ENCODE measurements at regions not wholly inside any gene's neighbourhood (a gene's known extent, or its start where the extent isn't known, plus 50 kb on each side); places are given as distances from the start of the nearest gene placed in this dataset.

GRCh38 chr10:3274414-3274813 is 101.8 kb upstream of the PITRM1 start:
- no peak overlapping the region for H3K27ac ChIP-seq (ENCODE audit: low read depth, low read length)
- no peaks in the 10 kb centered on the region for H3K4me1 ChIP-seq (ENCODE audit: control insufficient read depth, low read length)
- no peaks in the 10 kb centered on the region for H4K20me1 ChIP-seq (ENCODE audit: control insufficient read depth, insufficient read depth, low read depth, low read length)
- no peaks in the 10 kb centered on the region for H3K36me3 ChIP-seq (ENCODE audit: control insufficient read depth, low read length)
- H3K4me3 ChIP-seq (ENCODE audit: low read length): no peak overlapping the region
- no peaks in the 10 kb centered on the region for H3K9me3 ChIP-seq (ENCODE audit: control insufficient read depth, insufficient read depth, low read length)
- H3F3A ChIP-seq (ENCODE audit: control insufficient read depth, insufficient read depth): no peaks in the 10 kb centered on the region
- H3K27me3 ChIP-seq (ENCODE audit: control insufficient read depth, low read length): no peaks in the 10 kb centered on the region
- H3K9me2 ChIP-seq (replicated peaks; ENCODE audit: control insufficient read depth, low read length): no peaks in the 10 kb centered on the region
- no peak for TF ChIP-seq EZH2phosphoT487 (IDR thresholded peaks at IDR 0.05; ENCODE audit: borderline replicate concordance, low read length)
- TF ChIP-seq, protein P1, sequence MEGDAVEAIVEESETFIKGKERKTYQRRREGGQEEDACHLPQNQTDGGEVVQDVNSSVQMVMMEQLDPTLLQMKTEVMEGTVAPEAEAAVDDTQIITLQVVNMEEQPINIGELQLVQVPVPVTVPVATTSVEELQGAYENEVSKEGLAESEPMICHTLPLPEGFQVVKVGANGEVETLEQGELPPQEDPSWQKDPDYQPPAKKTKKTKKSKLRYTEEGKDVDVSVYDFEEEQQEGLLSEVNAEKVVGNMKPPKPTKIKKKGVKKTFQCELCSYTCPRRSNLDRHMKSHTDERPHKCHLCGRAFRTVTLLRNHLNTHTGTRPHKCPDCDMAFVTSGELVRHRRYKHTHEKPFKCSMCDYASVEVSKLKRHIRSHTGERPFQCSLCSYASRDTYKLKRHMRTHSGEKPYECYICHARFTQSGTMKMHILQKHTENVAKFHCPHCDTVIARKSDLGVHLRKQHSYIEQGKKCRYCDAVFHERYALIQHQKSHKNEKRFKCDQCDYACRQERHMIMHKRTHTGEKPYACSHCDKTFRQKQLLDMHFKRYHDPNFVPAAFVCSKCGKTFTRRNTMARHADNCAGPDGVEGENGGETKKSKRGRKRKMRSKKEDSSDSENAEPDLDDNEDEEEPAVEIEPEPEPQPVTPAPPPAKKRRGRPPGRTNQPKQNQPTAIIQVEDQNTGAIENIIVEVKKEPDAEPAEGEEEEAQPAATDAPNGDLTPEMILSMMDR (IDR thresholded peaks at IDR 0.05; ENCODE audit: low read depth, low read length, poor library complexity, severe bottlenecking): no peak
- no peak overlapping the region for H3K4me2 ChIP-seq (ENCODE audit: low read length)
- H3K79me2 ChIP-seq (ENCODE audit: control insufficient read depth, low read length): no peaks in the 10 kb centered on the region

- TF ChIP-seq, protein P1 (IDR thresholded peaks at IDR 0.05; ENCODE audit: low read depth, low read length, poor library complexity, severe bottlenecking): no peak
- TF ChIP-seq EZH2phosphoT487 (IDR thresholded peaks at IDR 0.05; ENCODE audit: borderline replicate concordance, low read length): no peak
- H3K27me3 ChIP-seq (ENCODE audit: control insufficient read depth, low read length): no peaks in the 10 kb centered on the region
- no peaks in the 10 kb centered on the region for H3K4me1 ChIP-seq (ENCODE audit: control insufficient read depth, low read length)
- H4K20me1 ChIP-seq (ENCODE audit: control insufficient read depth, insufficient read depth, low read depth, low read length): no peaks in the 10 kb centered on the region
- no peak overlapping the region for H3K4me2 ChIP-seq (ENCODE audit: low read length)
- H3K36me3 ChIP-seq (ENCODE audit: control insufficient read depth, low read length): no peaks in the 10 kb centered on the region
- no peak overlapping the region for H3K4me3 ChIP-seq (ENCODE audit: low read length)
- H3F3A ChIP-seq (ENCODE audit: control insufficient read depth, insufficient read depth): no peaks in the 10 kb centered on the region
- H3K9me2 ChIP-seq (replicated peaks; ENCODE audit: control insufficient read depth, low read length): no peaks in the 10 kb centered on the region
- H3K79me2 ChIP-seq (ENCODE audit: control insufficient read depth, low read length): no peaks in the 10 kb centered on the region
- H3K27ac ChIP-seq (ENCODE audit: low read depth, low read length): no peak overlapping the region
- H3K9me3 ChIP-seq (ENCODE audit: control insufficient read depth, insufficient read depth, low read length): no peaks in the 10 kb centered on the region
Measured at GRCh38 chr10:3273966-3274365, 101.4 kb upstream of the PITRM1 start.

- no peaks in the 10 kb centered on the region for H3K9me3 ChIP-seq (ENCODE audit: control insufficient read depth, insufficient read depth, low read length)
- no peaks in the 10 kb centered on the region for H3K36me3 ChIP-seq (ENCODE audit: control insufficient read depth, low read length)
- no peaks in the 10 kb centered on the region for H4K20me1 ChIP-seq (ENCODE audit: control insufficient read depth, insufficient read depth, low read depth, low read length)
- no peak overlapping the region for H3K4me3 ChIP-seq (ENCODE audit: low read length)
- no peaks in the 10 kb centered on the region for H3K9me2 ChIP-seq (replicated peaks; ENCODE audit: control insufficient read depth, low read length)
- no peaks in the 10 kb centered on the region for H3K27me3 ChIP-seq (ENCODE audit: control insufficient read depth, low read length)
- TF ChIP-seq, protein P1 (IDR thresholded peaks at IDR 0.05; ENCODE audit: low read depth, low read length, poor library complexity, severe bottlenecking): no peak
- TF ChIP-seq EZH2phosphoT487 (IDR thresholded peaks at IDR 0.05; ENCODE audit: borderline replicate concordance, low read length): no peak
- no peak overlapping the region for H3K4me2 ChIP-seq (ENCODE audit: low read length)
- H3K79me2 ChIP-seq (ENCODE audit: control insufficient read depth, low read length): no peaks in the 10 kb centered on the region
- no peaks in the 10 kb centered on the region for H3K4me1 ChIP-seq (ENCODE audit: control insufficient read depth, low read length)
- no peak overlapping the region for H3K27ac ChIP-seq (ENCODE audit: low read depth, low read length)
- H3F3A ChIP-seq (ENCODE audit: control insufficient read depth, insufficient read depth): no peaks in the 10 kb centered on the region
Measured at GRCh38 chr10:3272300-3272699, 99.7 kb upstream of the PITRM1 start.
